ENCODE measurements at regions not wholly inside any gene's neighbourhood (a gene's known extent, or its start where the extent isn't known, plus 50 kb on each side); places are given as distances from the start of the nearest gene placed in this dataset.
"Not testable (repeated sequence)": the region's sequence is repeated elsewhere in the genome, so short reads cannot be mapped to it uniquely, and the experiment has no call there.

DNA sequence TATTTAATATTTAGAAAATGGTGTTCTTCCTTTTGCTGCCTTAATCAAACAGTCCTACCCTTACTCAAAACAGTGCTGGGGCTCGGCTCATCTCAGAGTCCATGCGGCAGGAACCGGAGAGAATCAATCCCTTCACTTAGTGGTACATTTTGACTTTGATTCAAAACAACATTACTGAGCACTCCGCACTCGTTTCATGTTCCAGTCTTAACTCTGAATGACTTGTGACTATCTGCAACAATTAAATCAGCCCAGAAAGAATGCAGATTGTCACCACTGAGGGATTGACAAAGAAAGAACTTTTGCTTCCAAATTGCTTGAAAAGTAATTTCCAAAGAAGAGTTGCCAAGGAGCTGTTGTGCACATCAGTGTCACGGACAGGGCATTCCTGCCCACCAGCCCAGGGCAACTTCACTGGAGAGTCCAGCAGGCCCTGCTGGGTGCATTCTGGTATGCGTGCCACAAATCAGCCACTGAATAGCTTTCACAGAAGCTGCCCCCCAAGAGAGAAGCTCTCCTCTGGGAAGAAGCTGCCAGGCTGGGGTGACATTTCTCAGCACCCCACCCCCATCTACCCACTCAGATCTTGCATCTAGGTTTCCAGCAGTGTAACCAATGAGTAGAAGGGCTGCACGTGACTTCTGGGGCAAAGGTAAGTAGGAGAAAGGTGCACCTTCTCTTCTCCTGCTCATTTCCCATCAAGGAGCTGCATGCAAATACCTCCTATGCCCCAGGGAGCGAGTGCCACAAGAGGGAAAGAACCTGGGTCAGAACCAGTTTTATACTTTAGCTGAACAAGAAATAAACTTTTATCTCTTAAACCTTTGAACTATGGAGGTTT, 84.6 kb upstream of the ATP8B1 start:
- no peak for TF ChIP-seq ZFX (IDR thresholded peaks at IDR 0.05; ENCODE audit: borderline replicate concordance)
- TF ChIP-seq, protein P1, sequence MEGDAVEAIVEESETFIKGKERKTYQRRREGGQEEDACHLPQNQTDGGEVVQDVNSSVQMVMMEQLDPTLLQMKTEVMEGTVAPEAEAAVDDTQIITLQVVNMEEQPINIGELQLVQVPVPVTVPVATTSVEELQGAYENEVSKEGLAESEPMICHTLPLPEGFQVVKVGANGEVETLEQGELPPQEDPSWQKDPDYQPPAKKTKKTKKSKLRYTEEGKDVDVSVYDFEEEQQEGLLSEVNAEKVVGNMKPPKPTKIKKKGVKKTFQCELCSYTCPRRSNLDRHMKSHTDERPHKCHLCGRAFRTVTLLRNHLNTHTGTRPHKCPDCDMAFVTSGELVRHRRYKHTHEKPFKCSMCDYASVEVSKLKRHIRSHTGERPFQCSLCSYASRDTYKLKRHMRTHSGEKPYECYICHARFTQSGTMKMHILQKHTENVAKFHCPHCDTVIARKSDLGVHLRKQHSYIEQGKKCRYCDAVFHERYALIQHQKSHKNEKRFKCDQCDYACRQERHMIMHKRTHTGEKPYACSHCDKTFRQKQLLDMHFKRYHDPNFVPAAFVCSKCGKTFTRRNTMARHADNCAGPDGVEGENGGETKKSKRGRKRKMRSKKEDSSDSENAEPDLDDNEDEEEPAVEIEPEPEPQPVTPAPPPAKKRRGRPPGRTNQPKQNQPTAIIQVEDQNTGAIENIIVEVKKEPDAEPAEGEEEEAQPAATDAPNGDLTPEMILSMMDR (IDR thresholded peaks at IDR 0.05): no peak
- H3K27ac ChIP-seq: no peak overlapping the region

DNA sequence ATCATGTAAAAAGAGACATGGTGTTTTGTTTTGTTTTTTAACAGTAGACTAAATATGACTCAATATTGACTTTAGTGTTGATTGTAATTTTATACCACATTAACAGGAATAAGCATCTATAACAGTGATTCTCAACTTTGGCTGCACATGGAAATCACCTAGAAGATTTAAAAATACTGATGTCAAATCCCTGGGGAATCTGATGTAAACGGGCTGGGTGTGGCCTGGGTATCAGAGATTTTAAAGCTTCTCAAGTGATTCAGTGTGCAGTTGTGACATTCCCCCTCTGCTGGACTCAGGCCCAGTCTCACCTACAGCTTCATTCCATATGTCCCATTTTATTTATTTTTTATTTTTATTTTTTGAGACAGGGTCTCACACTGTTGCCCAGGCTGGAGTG, 82.8 kb upstream of the ATP8B1 start:
- no peak for TF ChIP-seq ZFX (IDR thresholded peaks at IDR 0.05; ENCODE audit: borderline replicate concordance)
- TF ChIP-seq, protein P1 (IDR thresholded peaks at IDR 0.05): no peak
- H3K27ac ChIP-seq: no peak overlapping the region

DNA sequence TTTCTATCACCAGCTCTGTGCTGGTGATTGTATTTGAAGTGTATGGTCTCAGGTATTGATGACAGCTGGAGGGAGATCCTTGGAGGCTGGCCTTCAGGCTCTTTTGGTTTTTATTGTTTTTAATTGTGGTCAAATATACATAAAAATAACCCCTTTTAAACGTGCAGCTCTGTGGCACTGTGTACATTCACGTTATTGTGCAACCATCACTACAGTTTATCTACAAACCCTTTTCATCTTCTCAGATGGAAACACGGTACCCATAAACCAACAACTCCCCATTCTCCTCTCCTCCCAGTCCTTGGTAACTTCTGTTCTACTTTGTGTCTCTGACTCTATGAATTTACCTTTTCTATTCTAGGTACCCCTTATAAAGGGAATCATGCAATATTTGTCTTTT, 79.3 kb upstream of the ATP8B1 start:
- TF ChIP-seq, protein P1 (IDR thresholded peaks at IDR 0.05): no peak
- TF ChIP-seq ZFX (IDR thresholded peaks at IDR 0.05; ENCODE audit: borderline replicate concordance): no peak

DNA sequence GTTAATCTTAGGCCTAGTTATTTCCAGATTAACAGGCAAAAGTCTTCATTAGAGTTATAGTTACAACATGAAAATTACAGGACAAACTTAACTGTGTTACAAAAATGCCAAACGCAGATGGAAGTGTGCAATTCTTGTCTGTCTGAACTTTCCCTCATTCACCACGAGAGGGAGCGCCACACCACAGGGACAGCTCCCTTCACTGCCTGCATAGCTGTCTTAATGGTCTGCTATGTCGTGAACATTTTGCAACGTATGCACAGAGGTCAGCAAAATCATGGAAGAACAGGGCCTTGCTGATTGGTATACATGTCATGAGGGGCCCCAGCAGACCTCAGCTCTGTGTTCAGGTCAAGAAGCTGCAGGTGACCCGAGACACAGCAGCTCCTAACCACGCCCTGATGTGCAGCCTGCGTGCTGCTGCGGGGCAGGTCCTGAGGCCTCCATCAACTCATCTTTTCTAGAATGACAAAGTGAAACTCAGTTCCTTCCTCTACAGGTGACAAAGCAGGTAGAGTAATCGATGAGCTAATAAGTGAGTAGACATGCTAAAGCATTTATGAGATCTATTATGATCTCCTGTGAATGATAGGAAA, 78.8 kb upstream of the ATP8B1 start:
- no peak overlapping the region for H3K27ac ChIP-seq
- no peak for TF ChIP-seq ZFX (IDR thresholded peaks at IDR 0.05; ENCODE audit: borderline replicate concordance)
- TF ChIP-seq, protein P1 (IDR thresholded peaks at IDR 0.05): peak; percentile 97

More for the DNA sequence above, 79.3 kb upstream of the ATP8B1 start:
- no peak overlapping the region for H3K27ac ChIP-seq

DNA sequence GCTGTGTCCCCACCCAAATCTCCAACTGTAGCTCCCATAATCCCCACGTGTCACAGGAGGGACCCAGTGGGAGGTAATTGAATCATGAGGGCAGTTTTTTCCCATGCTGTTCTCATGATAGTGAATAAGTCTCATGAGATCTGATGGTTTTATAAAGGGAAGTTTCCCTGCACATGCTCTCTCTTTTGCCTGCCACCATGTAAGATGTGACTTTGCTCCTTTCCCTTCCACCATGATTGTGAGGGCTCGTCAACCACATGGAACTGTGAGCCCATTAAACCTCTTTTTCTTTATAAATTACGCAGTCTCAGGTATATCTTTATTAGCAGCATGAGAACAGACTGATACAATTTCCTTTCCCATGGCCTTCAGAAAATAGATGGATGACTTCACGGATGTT, 76.8 kb upstream of the ATP8B1 start:
- not testable (repeated sequence) for H3K27ac ChIP-seq

DNA sequence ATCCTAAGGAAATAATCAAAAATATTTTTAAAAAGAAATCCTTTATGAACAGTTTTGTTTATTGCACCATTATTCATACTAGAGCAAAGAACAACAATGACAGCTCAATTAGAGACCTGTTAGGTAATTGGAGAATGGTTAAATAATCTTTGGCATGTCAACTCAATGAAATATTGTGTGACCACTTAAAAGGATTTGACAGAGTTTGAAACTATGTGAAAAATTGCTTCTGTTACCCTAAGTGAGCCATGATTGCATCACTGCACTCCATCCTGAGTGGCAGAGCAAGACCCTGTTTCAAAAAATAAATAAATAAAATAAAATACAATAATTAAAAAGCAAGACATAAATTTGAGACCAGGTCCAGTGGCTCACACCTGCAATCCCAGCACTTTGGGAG, 66.1 kb upstream of the ATP8B1 start:
- no peak overlapping the region for H3K27ac ChIP-seq
- TF ChIP-seq, protein P1 (IDR thresholded peaks at IDR 0.05): no peak
- TF ChIP-seq ZFX (IDR thresholded peaks at IDR 0.05; ENCODE audit: borderline replicate concordance): no peak

DNA sequence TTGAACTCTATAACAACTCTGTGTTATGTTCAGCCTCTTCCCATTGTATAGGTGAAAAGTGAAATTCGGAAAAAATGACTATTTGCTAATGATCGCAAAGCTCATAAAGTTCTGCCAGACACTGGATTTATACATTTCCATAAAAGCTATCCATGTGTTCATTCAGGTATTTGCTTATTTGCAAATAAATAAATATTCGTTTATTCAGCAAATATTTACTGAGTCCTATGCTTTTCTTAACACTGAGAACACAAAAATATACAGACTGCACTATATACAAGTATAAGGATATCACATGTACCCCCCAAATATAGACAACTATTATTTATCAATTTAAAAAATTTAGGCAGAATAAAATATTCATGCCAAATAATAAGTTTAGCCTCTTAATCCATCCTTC, 63.2 kb upstream of the ATP8B1 start:
- H3K27ac ChIP-seq: no peak overlapping the region
- TF ChIP-seq ZFX (IDR thresholded peaks at IDR 0.05; ENCODE audit: borderline replicate concordance): no peak
- TF ChIP-seq, protein P1 (IDR thresholded peaks at IDR 0.05): no peak

Measured in 22Rv1 (cell line).